ENCODE measurements at regions not wholly inside any gene's neighbourhood (a gene's known extent, or its start where the extent isn't known, plus 50 kb on each side); places are given as distances from the start of the nearest gene placed in this dataset.

GRCh38 chr3:132265488-132265887 is 51.7 kb upstream of the ACP3 start:
- Histone ChIP-seq H3K27ac (ENCODE audit: low read depth, low read length) (no peak overlapping the region), H3K4me1 (ENCODE audit: control insufficient read depth in 1 of 2, insufficient read depth in 2 of 2, low read length in 2 of 2) (no peaks in the 10 kb centered on the region; a peak in 1 of 4 replicates), H3K27me3 (ENCODE audit: insufficient read depth, low read length) (no peaks in the 10 kb centered on the region), H3K9me3 (ENCODE audit: control insufficient read depth in 1 of 2, insufficient read depth in 1 of 2, low read depth in 1 of 2, low read length in 2 of 2) (no peaks in the 10 kb centered on the region), H3K9me2 (ENCODE audit: insufficient read depth) (no peaks in the 10 kb centered on the region), H3K4me2 (ENCODE audit: low read length) (no peak overlapping the region), H3K9ac (ENCODE audit: low read length) (no peak overlapping the region), H3K4me3 (replicated peaks in 1 of 2; ENCODE audit: low read depth in 1 of 2, low read length in 2 of 2) (no peak overlapping the region), H2AFZ (ENCODE audit: low read depth, low read length, poor library complexity, severe bottlenecking) (no peak overlapping the region), H3K79me2 (ENCODE audit: insufficient read depth, low read length) (no peaks in the 10 kb centered on the region), H3K36me3 (ENCODE audit: control insufficient read depth in 1 of 2, insufficient read depth in 2 of 2, low read length in 2 of 2) (no peaks in the 10 kb centered on the region), H4K20me1 (ENCODE audit: insufficient read depth) (no peaks in the 10 kb centered on the region)
- DNase-seq (ENCODE audit: low read depth, low spot score): no peak
- no peak for ATAC-seq
- ChIA-PET CTCF (interaction anchor here (3.9 kb wide), 1 partner anchor 77 kb away, joined by 16 read pairs; no protein-coding TSS in a partner anchor), RAD21 (ENCODE audit: low non-redundant PET in 1 of 2, low total read pairs in 2 of 2, uncharacterized antibody in 2 of 2, unreplicated experiment in 2 of 2) (no interaction called here), POLR2A (no interaction called here)
- no TSS peak for BruUV-seq (replicated peaks)
- intact Hi-C loops (cut with micrococcal nuclease): no loop called here
- TF ChIP-seq YY1 (IDR thresholded peaks at IDR 0.05; ENCODE audit: extremely low read depth, insufficient replicate concordance, low read depth, low read length): no peak
- TF ChIP-seq ZFX (IDR thresholded peaks at IDR 0.05): no peak
- no peak for TF ChIP-seq TCF7L2 (IDR thresholded peaks at IDR 0.05; ENCODE audit: borderline replicate concordance, extremely low read depth, insufficient read depth, insufficient read length)
- TF ChIP-seq RAD21 (IDR thresholded peaks at IDR 0.05; ENCODE audit: low read depth): no peak
- no peak for TF ChIP-seq CBX3 (IDR thresholded peaks at IDR 0.05; ENCODE audit: low read depth)
- TF ChIP-seq FOSL1 (IDR thresholded peaks at IDR 0.05; ENCODE audit: low read depth): no peak
- no peak for TF ChIP-seq MAX (IDR thresholded peaks at IDR 0.05)
- TF ChIP-seq SIN3A (IDR thresholded peaks at IDR 0.05; ENCODE audit: low read depth): no peak
- no peak for TF ChIP-seq ELF1 (IDR thresholded peaks at IDR 0.05; ENCODE audit: borderline replicate concordance, low read depth)
- no peak for TF ChIP-seq POLR2A (IDR thresholded peaks at IDR 0.05; ENCODE audit: borderline replicate concordance, extremely low read depth, insufficient read depth, insufficient read length)
- no peak for TF ChIP-seq POLR2AphosphoS5 (IDR thresholded peaks at IDR 0.05; ENCODE audit: low read depth, low read length)
- TF ChIP-seq EZH2phosphoT487 (IDR thresholded peaks at IDR 0.05; ENCODE audit: borderline replicate concordance): no peak
- TF ChIP-seq CEBPB (IDR thresholded peaks at IDR 0.05; ENCODE audit: low read depth): no peak
- no peak for TF ChIP-seq JUND (IDR thresholded peaks at IDR 0.05)
- no peak for TF ChIP-seq ZNF274 (IDR thresholded peaks at IDR 0.05; ENCODE audit: low read depth, low read length)
- TF ChIP-seq REST (IDR thresholded peaks at IDR 0.05; ENCODE audit: low read depth): no peak
- TF ChIP-seq ATF3 (IDR thresholded peaks at IDR 0.05): no peak

Data from HCT116 (cell line).